Mucosa of descending colon (tissue), 3 donors: ENCODE measurements at regions not wholly inside any gene's neighbourhood (a gene's known extent, or its start where the extent isn't known, plus 50 kb on each side); places are given as distances from the start of the nearest gene placed in this dataset.

Experiments used
- ATAC-seq: fragments of 200-7000 bp; cut with Tn5 transposase; one replicate; pipeline ENCODE4 v1.9.1; 2020; ENCODE audit warnings: mild to moderate bottlenecking, moderate library complexity
- DNase-seq, 3 donors: peaks; one replicate each; pipeline ENCODE4 v3.0.0-alpha.2; 2020
- H3K36me3 ChIP-seq: fragments of 200-600 bp; one replicate; pipeline ENCODE4 v1.8.0; 2021; ENCODE audit warnings: low read depth, mild to moderate bottlenecking
- H3K4me1 ChIP-seq: fragments of 200-600 bp; one replicate; pipeline ENCODE4 v1.8.0; 2021; ENCODE audit warnings: low read depth, mild to moderate bottlenecking
- H3K4me3 ChIP-seq: fragments of 200-600 bp; one replicate; pipeline ENCODE4 v1.8.0; 2021; ENCODE audit warnings: mild to moderate bottlenecking
- H3K9me3 ChIP-seq: fragments of 200-600 bp; one replicate; pipeline ENCODE4 v1.8.0; 2021; ENCODE audit warnings: mild to moderate bottlenecking
- CTCF ChIP-seq: fragments of 200-600 bp; IDR thresholded peaks from one replicate; pipeline ENCODE4 v1.8.0; 2022; ENCODE audit warnings: antibody characterized with exemption, mild to moderate bottlenecking
- intact Hi-C, 2 donors: fragments of 100-400 bp; cut with DNase I in 1 of 2; cut with micrococcal nuclease in 1 of 2; formaldehyde crosslinking; loops; one replicate each; pipeline versions ENCODE4 v1.11.0 to v1.11.1; 2022; cut with DNase I, micrococcal nuclease
- donor health status: DM: no; HTN: no; CAD: no; lungs with moderate emphysema.
- donor health status: DM: no; HTN: no; CAD: no.
- donor health status: DM: no; HTN: yes; CAD: no.

DNA sequence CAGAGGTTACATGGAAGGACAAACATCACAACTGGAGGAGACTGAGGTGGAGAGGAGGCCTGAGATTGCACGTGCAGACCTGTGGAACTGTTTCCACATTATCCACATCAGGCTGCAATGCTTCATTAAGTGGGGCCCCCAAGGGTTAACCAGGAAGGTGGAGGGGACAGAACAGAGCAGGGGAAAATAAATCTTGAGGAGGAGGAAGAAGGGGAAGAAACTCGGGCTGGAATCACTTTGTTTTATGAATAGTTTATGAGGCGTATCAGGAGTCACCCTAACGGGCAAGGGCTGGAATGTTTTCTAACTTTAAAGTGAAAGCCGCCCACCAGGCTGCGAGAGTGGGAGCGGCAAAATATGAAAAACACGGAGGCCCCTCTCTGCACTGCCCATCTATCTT, 154.9 kb downstream of the WNT5A start:
- DNase-seq (no peak), ATAC-seq (no peak)
- no peaks in the 10 kb centered on the region for H3K36me3 ChIP-seq
- intact Hi-C loops, result no loop called here
- no peaks in the 10 kb centered on the region for H3K9me3 ChIP-seq
- no peak overlapping the region for H3K4me3 ChIP-seq
- H3K4me1 ChIP-seq, result no peaks in the 10 kb centered on the region
- no peak for TF ChIP-seq CTCF

GRCh38 chr3:55331524-55331923, 155.6 kb downstream of the WNT5A start:
- ATAC-seq, result no peak
- DNase-seq, result no peak
- no peaks in the 10 kb centered on the region for H3K9me3 ChIP-seq
- no peaks in the 10 kb centered on the region for H3K4me1 ChIP-seq
- H3K36me3 ChIP-seq, result no peaks in the 10 kb centered on the region
- no peak overlapping the region for H3K4me3 ChIP-seq
- TF ChIP-seq CTCF, result no peak
- intact Hi-C loops, result no loop called here

- H3K36me3 ChIP-seq, result no peaks in the 10 kb centered on the region
- H3K4me1 ChIP-seq, result no peaks in the 10 kb centered on the region
- intact Hi-C loops, result no loop called here
- no peaks in the 10 kb centered on the region for H3K9me3 ChIP-seq
- no peak for DNase-seq
- ATAC-seq, result no peak
- TF ChIP-seq CTCF, result no peak
- no peak overlapping the region for H3K4me3 ChIP-seq
Measured at GRCh38 chr3:55330756-55331155, 156.3 kb downstream of the WNT5A start.

DNA sequence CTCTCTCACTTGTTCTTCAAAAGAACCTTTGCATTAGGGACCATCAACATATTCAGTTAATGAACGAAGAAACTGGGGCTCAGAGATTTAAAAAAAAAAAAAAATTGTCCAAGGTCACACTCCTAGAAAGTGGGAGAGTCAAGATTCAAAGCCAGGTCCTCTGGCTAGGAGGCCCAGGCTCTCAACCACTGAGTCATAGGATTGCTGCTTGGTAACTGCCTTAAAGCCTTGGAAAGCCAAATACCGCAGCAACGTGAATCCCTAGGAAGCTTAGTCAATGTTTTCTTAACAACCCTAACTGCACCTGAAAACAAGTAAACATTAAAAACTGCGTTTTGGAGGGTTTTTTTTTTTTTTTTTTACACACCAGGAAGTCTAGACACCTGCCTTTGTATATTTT, 156.8 kb downstream of the WNT5A start:
- Histone ChIP-seq H3K4me3 (no peak overlapping the region), H3K36me3 (no peaks in the 10 kb centered on the region), H3K9me3 (no peaks in the 10 kb centered on the region), H3K4me1 (no peaks in the 10 kb centered on the region)
- ATAC-seq, result peak; percentile 49
- no peak for DNase-seq
- TF ChIP-seq CTCF, result no peak
- intact Hi-C loops, result no loop called here

DNA sequence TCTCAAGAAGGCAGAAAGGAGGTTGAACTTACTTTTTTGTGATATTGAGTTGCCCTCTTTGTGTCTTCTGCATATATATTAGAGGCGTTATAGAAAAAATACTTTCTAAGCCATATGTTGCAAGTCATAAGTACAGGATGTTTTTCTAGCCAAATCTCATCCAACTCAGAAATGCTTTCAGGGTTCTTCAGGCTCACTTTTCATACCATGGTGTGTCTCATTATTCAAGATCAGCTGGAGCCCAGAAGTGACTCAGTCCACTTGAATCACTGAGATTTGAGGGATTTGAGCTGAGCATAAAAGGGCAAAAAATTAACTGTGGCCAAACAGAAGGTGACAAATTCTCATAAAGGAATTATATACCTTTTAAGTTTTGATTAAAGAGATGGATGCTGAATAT, 157.3 kb downstream of the WNT5A start:
- Histone ChIP-seq H3K9me3 (no peaks in the 10 kb centered on the region), H3K4me3 (no peak overlapping the region), H3K4me1 (no peaks in the 10 kb centered on the region), H3K36me3 (no peaks in the 10 kb centered on the region)
- DNase-seq, result no peak
- TF ChIP-seq CTCF, result no peak
- intact Hi-C loops, result no loop called here
- no peak for ATAC-seq

GRCh38 chr3:55327131-55327920, 159.8 kb downstream of the WNT5A start:
- Histone ChIP-seq H3K36me3 (no peaks in the 10 kb centered on the region), H3K9me3 (no peaks in the 10 kb centered on the region), H3K4me1 (no peaks in the 10 kb centered on the region), H3K4me3 (no peak overlapping the region)
- ATAC-seq (no peak), DNase-seq (no peak)
- TF ChIP-seq CTCF, result no peak
- intact Hi-C loops, result no loop called here
